Osteocyte (in vitro differentiated cells): ENCODE measurements at regions not wholly inside any gene's neighbourhood (a gene's known extent, or its start where the extent isn't known, plus 50 kb on each side); places are given as distances from the start of the nearest gene placed in this dataset.

Experiments
- DNase-seq: peaks from one replicate; pipeline ENCODE4 v3.0.0; 2021; ENCODE audit warnings: mixed read lengths; ENCODE audit not compliant: unreplicated experiment; ENCODE audit errors: extremely low spot score
- H3K27ac Mint-ChIP-seq: one replicate; pipeline ENCODE4 v1.8.0; 2021; ENCODE audit warnings: mild to moderate bottlenecking, mixed read lengths; ENCODE audit not compliant: unreplicated experiment
- H3K27me3 Mint-ChIP-seq: one replicate; pipeline ENCODE4 v1.8.0; 2021; ENCODE audit warnings: mixed read lengths; ENCODE audit not compliant: unreplicated experiment
- H3K36me3 Mint-ChIP-seq: one replicate; pipeline ENCODE4 v1.8.0; 2021; ENCODE audit warnings: mixed read lengths; ENCODE audit not compliant: unreplicated experiment
- H3K4me1 Mint-ChIP-seq: one replicate; pipeline ENCODE4 v1.8.0; 2021; ENCODE audit warnings: mixed read lengths; ENCODE audit not compliant: unreplicated experiment
- H3K4me3 Mint-ChIP-seq: one replicate; pipeline ENCODE4 v1.8.0; 2021; ENCODE audit warnings: mild to moderate bottlenecking, moderate library complexity, mixed read lengths; ENCODE audit not compliant: unreplicated experiment
- H3K9me3 Mint-ChIP-seq: one replicate; pipeline ENCODE4 v1.8.0; 2021; ENCODE audit warnings: mixed read lengths; ENCODE audit not compliant: unreplicated experiment
- TF ChIP-seq, protein P1 (sequence below): fragments of 200-600 bp; sonication (generic); IDR thresholded peaks from 2 replicates; pipeline ENCODE4 v1.5.0; 2021; ENCODE audit warnings: antibody characterized with exemption, mild to moderate bottlenecking, moderate library complexity

DNA sequence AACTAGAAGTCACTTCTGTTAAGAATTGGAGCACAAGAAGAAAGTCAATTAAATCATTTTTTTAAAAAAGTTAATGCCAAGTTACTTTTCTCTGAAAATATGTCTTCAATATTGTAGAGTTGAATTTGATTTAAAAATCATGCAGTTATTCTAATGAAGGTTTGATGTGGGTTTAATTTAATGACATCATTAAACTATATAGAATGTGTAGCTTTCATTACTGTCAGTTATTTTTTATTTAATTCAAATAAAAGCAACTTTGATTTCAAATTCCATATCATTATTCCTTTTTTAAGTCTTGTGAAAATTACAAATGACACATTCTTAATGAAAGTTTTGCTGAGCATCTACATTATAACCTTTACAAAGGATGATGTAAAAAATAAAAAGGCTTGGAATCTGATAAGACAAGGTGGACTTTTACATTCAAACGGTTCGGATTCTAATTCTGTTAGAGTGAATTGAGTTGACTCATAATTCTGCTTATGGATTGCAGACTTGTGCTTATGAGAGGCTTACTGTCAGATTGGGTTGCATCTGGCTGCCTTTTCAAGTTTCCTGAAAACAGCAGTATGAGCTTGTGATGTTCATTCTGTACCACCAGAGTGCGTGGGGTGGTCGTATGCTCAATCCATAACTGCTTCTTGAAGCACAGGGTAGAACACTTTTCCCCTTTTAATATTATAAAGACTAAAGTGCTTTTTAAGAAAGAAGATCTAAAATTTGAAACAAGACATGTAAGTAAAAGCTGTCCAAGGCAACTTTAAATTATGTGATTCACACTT lies 253.0 kb upstream of the ARRDC3 start:
- Mint-ChIP-seq H3K4me1 (no peaks in the 10 kb centered on the region), H3K9me3 (no peaks in the 10 kb centered on the region), H3K27me3 (peaks cover 2% of the 10 kb centered on the region), H3K4me3 (no peak overlapping the region), H3K27ac (no peak overlapping the region), H3K36me3 (no peaks in the 10 kb centered on the region)
- no peak for DNase-seq
- TF ChIP-seq, protein P1, sequence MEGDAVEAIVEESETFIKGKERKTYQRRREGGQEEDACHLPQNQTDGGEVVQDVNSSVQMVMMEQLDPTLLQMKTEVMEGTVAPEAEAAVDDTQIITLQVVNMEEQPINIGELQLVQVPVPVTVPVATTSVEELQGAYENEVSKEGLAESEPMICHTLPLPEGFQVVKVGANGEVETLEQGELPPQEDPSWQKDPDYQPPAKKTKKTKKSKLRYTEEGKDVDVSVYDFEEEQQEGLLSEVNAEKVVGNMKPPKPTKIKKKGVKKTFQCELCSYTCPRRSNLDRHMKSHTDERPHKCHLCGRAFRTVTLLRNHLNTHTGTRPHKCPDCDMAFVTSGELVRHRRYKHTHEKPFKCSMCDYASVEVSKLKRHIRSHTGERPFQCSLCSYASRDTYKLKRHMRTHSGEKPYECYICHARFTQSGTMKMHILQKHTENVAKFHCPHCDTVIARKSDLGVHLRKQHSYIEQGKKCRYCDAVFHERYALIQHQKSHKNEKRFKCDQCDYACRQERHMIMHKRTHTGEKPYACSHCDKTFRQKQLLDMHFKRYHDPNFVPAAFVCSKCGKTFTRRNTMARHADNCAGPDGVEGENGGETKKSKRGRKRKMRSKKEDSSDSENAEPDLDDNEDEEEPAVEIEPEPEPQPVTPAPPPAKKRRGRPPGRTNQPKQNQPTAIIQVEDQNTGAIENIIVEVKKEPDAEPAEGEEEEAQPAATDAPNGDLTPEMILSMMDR = no peak

- Mint-ChIP-seq H3K36me3 (no peaks in the 10 kb centered on the region), H3K4me3 (no peak overlapping the region), H3K27ac (no peak overlapping the region), H3K4me1 (no peaks in the 10 kb centered on the region), H3K27me3 (no peaks in the 10 kb centered on the region), H3K9me3 (no peaks in the 10 kb centered on the region)
- no peak for DNase-seq
- TF ChIP-seq, protein P1 = no peak
These were observed 249.8 kb upstream of the ARRDC3 start for GRCh38 chr5:91632871-91633270.

DNA sequence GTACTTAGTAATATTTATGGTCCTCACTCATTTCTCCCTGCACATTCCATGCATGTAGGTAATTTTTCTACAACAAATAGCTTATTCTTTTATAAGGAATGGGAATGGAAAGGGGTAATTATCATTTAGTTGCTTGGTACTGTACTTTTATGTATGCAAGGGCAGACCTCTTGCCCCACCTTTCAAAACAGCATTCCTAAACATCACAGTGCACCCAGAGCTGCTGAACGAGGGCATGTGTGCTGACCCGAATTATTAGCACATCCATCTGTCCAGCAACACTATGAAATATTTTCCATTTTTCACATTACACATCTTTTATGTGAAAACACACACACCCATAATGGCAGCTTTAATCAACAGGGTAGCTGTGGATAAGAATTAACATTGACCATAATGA lies 228.6 kb upstream of the ARRDC3 start:
- Mint-ChIP-seq H3K9me3 (no peaks in the 10 kb centered on the region), H3K4me3 (no peak overlapping the region), H3K27ac (no peak overlapping the region), H3K4me1 (peaks cover 13% of the 10 kb centered on the region), H3K27me3 (no peaks in the 10 kb centered on the region), H3K36me3 (no peaks in the 10 kb centered on the region)
- TF ChIP-seq, protein P1 = no peak
- no peak for DNase-seq

- DNase-seq = no peak
- H3K9me3 Mint-ChIP-seq = no peaks in the 10 kb centered on the region
- TF ChIP-seq, protein P1 = no peak
- H3K36me3 Mint-ChIP-seq = no peaks in the 10 kb centered on the region
- H3K27ac Mint-ChIP-seq = no peak overlapping the region
- H3K27me3 Mint-ChIP-seq = no peaks in the 10 kb centered on the region
- peaks cover 13% of the 10 kb centered on the region for H3K4me1 Mint-ChIP-seq
- H3K4me3 Mint-ChIP-seq = no peak overlapping the region
These were observed 224.6 kb upstream of the ARRDC3 start for GRCh38 chr5:91607675-91608074.

GRCh38 chr5:91599863-91600262 lies 216.7 kb upstream of the ARRDC3 start:
- Mint-ChIP-seq H3K27ac (no peak overlapping the region), H3K4me1 (peaks cover 3% of the 10 kb centered on the region), H3K36me3 (no peaks in the 10 kb centered on the region), H3K9me3 (peaks cover 15% of the 10 kb centered on the region), H3K4me3 (no peak overlapping the region), H3K27me3 (no peaks in the 10 kb centered on the region)
- TF ChIP-seq, protein P1 = no peak
- DNase-seq = no peak
